Fibroblast of gingiva (primary cell): ENCODE measurements at regions not wholly inside any gene's neighbourhood (a gene's known extent, or its start where the extent isn't known, plus 50 kb on each side); places are given as distances from the start of the nearest gene placed in this dataset.

ENCODE experiments used
- DNase-seq: peaks from one replicate; pipeline ENCODE4 v3.0.0-alpha.2; 2011; ENCODE audit warnings: low read depth

DNA sequence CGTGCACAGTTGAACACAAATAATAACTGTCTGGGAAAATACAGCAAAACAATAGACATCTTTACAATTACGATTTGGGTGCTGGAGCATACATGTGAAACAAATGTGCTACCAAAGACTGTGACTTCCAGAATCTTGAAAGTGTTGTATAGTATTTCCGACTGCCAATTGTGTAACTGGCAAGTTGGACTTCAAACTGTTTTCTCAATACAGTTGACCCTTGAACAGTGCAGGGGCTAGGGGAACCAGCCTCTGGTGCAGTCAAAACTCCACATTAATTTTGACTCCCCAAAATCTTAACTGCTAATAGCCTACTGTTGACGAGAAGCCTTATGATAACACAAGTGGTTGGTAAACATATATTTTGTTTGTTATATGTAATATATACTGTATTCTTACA lies 904.2 kb downstream of the EPHA3 start:
- no peak for DNase-seq

DNA sequence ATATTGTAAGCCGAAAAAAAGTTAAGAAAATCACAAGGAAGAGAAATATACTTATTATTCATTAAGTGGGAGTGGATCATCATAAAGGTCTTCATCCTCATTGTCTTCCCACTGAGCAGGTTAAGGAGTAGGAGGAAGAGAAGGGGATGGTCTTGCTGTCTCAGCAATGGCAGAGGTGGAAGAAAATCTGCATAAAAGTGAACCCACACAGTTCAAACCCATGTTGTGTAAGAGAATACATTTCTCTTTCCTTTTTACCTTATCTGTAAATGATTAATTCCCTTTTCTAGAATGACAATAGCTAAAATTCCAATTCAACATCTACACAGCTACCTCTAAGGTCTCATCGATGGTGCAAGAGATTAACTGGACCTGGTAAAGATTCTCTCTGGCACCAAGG lies 904.6 kb downstream of the EPHA3 start:
- no peak for DNase-seq

DNA sequence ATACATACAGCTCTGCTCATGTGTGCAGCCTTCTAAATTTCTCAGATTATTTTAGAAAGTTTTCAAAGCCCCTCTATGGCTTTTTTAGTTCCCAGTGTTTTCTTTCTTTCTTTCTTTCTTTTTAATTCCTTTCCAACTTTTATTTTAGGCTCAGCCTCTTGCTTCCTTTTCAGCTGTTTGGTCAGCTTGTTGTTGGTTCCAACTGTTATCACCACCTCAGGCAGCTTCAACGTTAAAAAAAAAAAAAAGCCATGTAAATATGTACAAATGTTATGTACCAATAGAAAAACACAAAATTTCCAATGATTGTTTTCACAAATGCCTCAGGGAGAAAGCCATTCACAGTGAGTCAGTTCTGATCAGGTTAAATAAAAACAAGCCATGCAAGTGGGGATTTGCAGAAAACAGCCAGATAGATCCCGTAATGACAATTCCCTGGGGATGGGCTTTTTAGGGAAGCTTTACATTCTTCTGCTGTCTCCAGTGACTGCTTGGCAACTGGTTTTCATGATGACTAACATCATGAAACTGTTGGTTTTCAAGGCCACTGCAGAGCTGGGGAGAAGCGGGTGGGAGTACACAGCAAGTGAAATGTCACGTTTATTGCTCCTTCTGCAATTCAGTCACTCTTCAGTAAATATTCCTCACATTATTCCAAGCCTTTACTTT lies 908.4 kb downstream of the EPHA3 start:
- DNase-seq = peak; percentile 100

DNA sequence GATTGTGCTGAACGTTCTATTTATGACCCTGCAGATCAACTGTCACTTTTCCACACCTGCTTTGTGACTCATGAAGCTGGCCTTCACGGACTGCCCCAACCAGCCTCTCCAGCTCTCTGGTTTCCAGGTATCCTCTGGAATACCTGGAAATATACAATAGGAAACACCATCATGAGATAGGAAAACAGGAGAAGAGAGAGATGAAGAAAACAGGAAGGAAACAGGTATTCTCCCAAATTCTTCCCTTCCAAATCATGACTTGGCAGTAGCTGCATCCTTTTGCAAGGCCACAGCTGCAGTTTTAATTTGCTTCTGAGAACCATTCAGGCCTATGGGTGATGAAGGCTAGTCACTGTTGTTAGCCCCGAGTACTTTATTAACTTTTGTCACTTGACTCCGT lies 909.1 kb downstream of the EPHA3 start:
- DNase-seq = peak; percentile 12

DNA sequence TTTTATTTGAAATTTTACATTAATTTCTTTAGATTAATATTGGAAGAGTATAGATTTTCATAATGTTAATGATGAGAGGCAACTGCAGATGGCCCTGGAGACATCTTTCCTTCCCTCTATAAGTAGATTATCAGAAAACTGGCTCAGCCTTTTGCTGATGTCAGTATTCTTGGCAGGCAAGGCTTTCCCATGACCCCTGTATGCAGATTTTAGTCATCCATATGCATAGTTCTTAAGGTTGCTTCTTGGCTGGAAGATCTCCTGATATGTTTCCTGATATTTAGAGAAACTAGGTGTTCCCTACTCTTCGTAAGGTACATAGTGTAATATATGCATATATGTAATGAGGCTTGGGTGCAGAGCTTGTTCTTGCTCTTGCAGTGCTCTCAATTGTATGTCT lies 911.4 kb downstream of the EPHA3 start:
- DNase-seq = no peak

DNA sequence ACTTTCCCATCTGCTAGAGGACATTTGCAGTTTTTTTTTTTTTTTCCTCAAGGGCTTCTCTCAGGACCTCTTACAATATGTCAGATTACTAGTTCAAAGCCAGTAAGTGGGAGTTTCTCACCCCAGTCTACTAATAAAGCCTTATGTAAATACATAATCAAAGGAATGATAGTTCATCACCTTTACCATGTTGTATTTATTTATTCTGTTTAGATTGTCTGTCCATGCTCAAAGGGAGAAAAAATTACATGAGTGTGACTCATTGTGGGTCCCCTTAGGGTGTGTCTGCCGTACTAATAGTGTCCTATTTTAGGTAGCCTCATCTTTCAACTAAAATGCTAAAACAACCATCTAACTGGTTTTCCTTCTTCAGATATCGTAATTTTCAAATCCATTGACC lies 917.6 kb downstream of the EPHA3 start:
- DNase-seq = no peak

DNA sequence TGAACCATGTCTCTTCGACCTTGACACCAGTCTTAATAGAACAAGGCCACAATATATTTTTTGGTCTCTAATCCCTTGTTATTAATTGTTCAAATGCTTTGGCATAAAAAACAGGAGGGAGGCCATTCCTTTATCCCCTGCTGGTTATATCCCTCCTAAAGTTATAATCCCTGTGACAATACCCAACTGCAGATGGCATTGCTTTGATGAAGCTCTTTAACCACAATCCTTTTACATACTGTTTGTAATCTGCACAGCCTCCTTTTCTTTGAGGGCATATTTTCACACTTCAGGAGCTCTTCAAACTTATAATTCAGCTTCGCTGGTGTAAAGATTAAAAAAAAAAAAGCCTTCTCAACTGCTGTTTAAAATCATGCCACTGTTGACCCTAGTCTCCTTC lies 919.0 kb downstream of the EPHA3 start:
- no peak for DNase-seq

DNA sequence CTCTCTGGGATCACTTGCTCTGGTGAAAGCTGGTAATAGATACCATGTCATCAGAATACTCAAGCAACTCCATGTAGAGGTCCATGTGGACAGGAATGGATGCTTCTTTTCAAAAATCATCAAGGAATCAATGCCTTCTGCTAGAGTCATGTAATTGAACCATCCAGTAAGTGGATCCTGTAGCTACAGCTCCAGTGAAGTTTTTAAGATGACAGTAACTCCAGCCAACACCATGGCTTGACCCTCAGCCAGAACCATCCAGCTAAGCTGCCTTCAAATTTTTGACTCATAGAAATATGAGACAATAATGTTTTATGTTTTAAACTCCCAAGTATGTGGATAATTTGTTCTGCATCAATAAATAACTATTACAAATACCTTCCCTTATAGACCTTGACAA lies 923.7 kb downstream of the EPHA3 start:
- peak; percentile 58 for DNase-seq

- no peak for DNase-seq
These were observed 925.7 kb downstream of the EPHA3 start for GRCh38 chr3:90032980-90033641.

GRCh38 chr3:90034038-90034437 lies 926.6 kb downstream of the EPHA3 start:
- DNase-seq = no peak

DNA sequence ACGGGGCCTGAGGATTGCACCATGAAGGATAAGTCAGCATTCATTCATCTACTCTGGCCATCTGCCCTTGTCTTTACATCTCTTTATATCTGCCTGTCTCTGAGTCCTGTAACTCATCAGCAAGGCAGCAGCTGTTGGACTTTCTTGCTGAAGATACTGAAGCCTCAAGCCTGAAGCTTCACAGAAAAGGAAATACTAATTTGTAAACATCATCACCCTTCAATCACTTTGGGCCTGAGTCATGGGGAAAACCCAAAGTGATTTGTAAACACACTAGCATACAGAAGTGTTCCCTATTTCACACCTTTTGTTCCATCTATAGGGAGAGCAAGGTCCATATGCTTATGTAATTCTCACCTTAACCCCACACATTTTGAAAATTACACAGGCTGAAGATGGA lies 928.2 kb downstream of the EPHA3 start:
- DNase-seq = no peak

GRCh38 chr3:90036939-90037469 lies 929.6 kb downstream of the EPHA3 start:
- DNase-seq = no peak

- no peak for DNase-seq
These were observed 932.6 kb downstream of the EPHA3 start for GRCh38 chr3:90039994-90040393.

GRCh38 chr3:90040554-90040953 lies 933.1 kb downstream of the EPHA3 start:
- no peak for DNase-seq

DNA sequence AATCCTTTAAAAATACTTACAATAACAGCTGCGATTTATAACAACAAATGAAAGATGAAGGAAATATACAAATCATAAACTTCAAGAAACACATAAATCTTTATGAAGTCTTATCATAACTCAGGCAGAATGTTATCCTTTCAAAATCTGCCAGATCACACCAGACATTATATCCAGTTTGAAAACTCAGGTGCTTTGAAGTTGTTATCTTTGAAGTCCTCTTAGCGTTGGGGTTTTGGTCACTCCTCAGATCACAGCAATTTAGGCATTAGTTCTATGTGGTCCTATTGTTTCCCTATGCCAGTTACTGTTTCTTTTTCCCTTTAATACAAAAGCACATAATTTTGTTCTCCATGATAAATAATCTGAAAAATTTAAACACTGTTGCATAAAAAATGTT lies 934.6 kb downstream of the EPHA3 start:
- DNase-seq = no peak

GRCh38 chr3:90043287-90043686 lies 935.9 kb downstream of the EPHA3 start:
- DNase-seq = no peak

DNA sequence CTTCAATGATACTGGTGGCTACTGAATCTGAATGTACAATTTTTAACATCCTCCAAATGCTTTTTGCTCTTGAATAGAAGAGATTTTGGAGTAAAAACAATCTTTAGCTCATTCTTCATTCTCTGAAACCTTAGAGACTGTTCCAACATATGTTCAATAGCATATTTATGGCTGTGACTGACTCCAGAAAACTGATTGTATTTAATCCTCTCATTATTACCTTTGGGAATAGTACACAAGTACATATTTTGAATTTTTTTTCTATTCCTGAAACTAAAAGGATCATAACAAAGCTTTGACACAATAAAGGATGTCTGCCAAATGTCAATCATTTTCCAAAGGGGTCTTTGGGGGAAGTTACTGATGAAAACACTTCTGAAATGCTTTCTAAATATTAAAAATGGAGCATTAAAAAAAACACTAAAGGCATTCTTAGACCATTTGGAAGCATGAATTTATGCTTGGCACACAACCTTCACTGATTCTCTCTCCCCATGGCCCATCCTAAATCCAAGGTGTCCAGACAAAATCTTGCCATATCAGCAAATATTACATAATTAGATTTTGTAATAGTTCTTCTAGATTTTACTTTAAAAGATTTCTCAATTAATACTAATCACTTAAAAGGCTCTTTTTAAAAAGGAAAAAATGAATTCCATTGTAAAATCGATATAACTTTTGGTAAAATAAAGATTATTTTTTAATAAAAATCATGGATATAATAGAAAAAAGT lies 936.8 kb downstream of the EPHA3 start:
- no peak for DNase-seq

DNA sequence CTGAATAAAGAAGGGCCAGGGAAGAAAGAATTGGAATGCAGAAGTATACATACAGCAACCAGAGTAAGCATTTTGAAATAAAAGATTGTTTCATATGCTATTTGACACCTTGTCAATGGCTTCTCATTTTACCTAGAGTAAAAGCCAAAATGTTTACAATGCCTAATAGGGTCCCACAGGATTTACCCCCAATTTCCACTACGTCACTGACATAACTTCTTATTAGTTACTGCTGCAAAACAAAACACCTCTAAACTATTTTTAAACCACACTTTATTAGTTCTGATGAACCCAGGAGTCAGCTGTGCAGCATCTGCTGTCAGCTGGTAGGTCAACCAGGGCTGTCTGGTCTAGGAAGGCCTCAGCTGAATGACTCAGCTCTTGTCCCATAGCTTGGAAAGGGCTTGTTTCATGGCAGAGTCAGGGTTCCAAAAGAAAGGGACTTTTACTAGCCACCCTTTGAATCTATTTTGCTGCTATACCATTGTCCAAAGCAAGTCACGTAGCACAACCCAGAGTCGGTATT lies 945.1 kb downstream of the EPHA3 start:
- DNase-seq = no peak

- peak; percentile 39 for DNase-seq
These were observed 946.9 kb downstream of the EPHA3 start for GRCh38 chr3:90054311-90054710.

GRCh38 chr3:90055666-90056065 lies 948.2 kb downstream of the EPHA3 start:
- DNase-seq = peak; percentile 16

DNA sequence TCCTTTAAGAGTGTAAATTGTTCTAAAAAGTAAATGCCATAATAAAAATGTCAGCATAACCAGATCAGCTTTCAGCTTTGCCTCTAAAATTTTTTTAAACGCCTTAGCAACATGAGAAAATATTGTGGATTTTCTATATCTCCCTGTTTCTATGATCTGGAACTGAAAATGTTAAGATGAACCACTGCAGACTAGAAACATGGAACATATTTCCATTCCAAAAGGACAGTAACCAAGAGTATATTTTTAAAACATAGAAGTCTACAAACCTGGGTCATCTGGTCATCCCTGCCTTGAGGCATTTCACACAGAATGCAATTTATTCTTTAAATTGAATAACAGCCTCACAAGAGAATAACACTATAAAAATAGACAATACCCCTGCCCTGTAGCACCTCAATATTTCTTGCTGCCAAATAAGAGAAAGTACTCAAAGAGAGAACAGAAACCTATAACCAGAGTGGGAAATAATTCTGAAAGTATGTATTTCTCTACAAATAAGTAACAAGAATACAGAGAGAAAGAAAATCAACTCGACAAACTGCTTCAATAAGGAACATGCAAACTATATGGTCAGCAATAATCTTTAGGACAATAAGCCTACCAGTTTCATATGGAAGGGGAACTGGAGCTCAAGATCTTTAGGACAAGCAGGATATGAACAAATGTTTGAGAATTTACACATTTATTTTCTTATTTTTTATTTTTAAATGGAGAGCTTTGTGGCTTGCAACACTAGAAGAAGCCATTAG lies 949.0 kb downstream of the EPHA3 start:
- no peak for DNase-seq

- peak; percentile 57 for DNase-seq
These were observed 954.6 kb downstream of the EPHA3 start for GRCh38 chr3:90062016-90062415.
